Psoas muscle (tissue), 7 donors: ENCODE measurements at regions not wholly inside any gene's neighbourhood (a gene's known extent, or its start where the extent isn't known, plus 50 kb on each side); places are given as distances from the start of the nearest gene placed in this dataset.
"Not testable (repeated sequence)": the region's sequence is repeated elsewhere in the genome, so short reads cannot be mapped to it uniquely, and the experiment has no call there.

ENCODE experiments used
- ATAC-seq, 4 donors: fragments of 200-7000 bp; cut with Tn5 transposase; one replicate each; pipeline ENCODE4 v1.9.1; 2020; ENCODE audit warnings: moderate library complexity in 3 of 4, mild to moderate bottlenecking in 2 of 4
- DNase-seq, 2 donors: peaks; one replicate each; pipeline ENCODE4 v3.0.0-alpha.2; 2020
- H3K27ac ChIP-seq: fragments of 200-600 bp; one replicate; pipeline ENCODE4 v1.8.0; 2022
- H3K27me3 ChIP-seq, 3 donors: fragments of 200-600 bp in 1 of 3; one replicate each; pipeline versions ENCODE4 v1.6.1 to v1.8.0; 2013 to 2022; ENCODE audit warnings: low read length in 2 of 3, mild to moderate bottlenecking in 2 of 3, moderate library complexity in 1 of 3; ENCODE audit not compliant: insufficient read depth in 3 of 3
- H3K36me3 ChIP-seq, 2 donors: fragments of 200-600 bp in 1 of 2; one replicate each; pipeline versions ENCODE4 v1.6.1 to v1.8.0; 2013 to 2022; ENCODE audit warnings: low read depth in 1 of 2, mild to moderate bottlenecking in 1 of 2, moderate library complexity in 1 of 2; ENCODE audit not compliant: insufficient read depth in 1 of 2
- H3K4me1 ChIP-seq: fragments of 200-600 bp; one replicate; pipeline ENCODE4 v1.8.0; 2022
- H3K4me3 ChIP-seq: fragments of 200-600 bp; one replicate; pipeline ENCODE4 v1.8.0; 2022; ENCODE audit warnings: mild to moderate bottlenecking
- H3K9me3 ChIP-seq: fragments of 200-600 bp; one replicate; pipeline ENCODE4 v1.8.0; 2022
- WGBS, 3 donors: extraction: QIAGEN DNeasy Blood & Tissue Kit; methylation state at CpG; one replicate each; pipeline versions ENCODE4 v1.1.6 to v1.1.7; 2013; 5-methylcytosine and 5-hydroxymethylcytosine counted together
- intact Hi-C, 2 donors: fragments of 100-400 bp; cut with DNase I; formaldehyde crosslinking; loops; one replicate each; pipeline versions ENCODE4 v1.11.0 to v1.14.2; 2022
- TF ChIP-seq, protein P1 (sequence below): fragments of 200-600 bp; IDR thresholded peaks from one replicate; pipeline ENCODE4 v1.8.0; 2022; ENCODE audit warnings: antibody characterized with exemption
- donor health status: healthy with polysubstance abuse.
- donor health status: DM: no; HTN: no; CAD: no; lungs with moderate emphysema.
- donor health status: Bipolar disorder and iron deficiency.
- donor health status: healthy.
- donor health status: DM: yes; HTN: yes; CAD: no.
- donor health status: DM: no; HTN: no; CAD: no.
- donor health status: DM: yes; HTN: yes; CAD: no.

GRCh38 chr6:141460743-141461484 lies 671.8 kb upstream of the GJE1 start:
- Histone ChIP-seq H3K27ac (no peak overlapping the region), H3K27me3 (no peaks in the 10 kb centered on the region), H3K36me3 (no peaks in the 10 kb centered on the region), H3K4me1 (no peaks in the 10 kb centered on the region), H3K9me3 (no peaks in the 10 kb centered on the region), H3K4me3 (no peak overlapping the region)
- 93 to 97% (median 93%) methylated on average over 1 of the region's 1 CpG for WGBS, 3 donors
- ATAC-seq: no peak
- intact Hi-C loops: no loop called here
- DNase-seq: no peak
- TF ChIP-seq, protein P1, sequence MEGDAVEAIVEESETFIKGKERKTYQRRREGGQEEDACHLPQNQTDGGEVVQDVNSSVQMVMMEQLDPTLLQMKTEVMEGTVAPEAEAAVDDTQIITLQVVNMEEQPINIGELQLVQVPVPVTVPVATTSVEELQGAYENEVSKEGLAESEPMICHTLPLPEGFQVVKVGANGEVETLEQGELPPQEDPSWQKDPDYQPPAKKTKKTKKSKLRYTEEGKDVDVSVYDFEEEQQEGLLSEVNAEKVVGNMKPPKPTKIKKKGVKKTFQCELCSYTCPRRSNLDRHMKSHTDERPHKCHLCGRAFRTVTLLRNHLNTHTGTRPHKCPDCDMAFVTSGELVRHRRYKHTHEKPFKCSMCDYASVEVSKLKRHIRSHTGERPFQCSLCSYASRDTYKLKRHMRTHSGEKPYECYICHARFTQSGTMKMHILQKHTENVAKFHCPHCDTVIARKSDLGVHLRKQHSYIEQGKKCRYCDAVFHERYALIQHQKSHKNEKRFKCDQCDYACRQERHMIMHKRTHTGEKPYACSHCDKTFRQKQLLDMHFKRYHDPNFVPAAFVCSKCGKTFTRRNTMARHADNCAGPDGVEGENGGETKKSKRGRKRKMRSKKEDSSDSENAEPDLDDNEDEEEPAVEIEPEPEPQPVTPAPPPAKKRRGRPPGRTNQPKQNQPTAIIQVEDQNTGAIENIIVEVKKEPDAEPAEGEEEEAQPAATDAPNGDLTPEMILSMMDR: no peak

DNA sequence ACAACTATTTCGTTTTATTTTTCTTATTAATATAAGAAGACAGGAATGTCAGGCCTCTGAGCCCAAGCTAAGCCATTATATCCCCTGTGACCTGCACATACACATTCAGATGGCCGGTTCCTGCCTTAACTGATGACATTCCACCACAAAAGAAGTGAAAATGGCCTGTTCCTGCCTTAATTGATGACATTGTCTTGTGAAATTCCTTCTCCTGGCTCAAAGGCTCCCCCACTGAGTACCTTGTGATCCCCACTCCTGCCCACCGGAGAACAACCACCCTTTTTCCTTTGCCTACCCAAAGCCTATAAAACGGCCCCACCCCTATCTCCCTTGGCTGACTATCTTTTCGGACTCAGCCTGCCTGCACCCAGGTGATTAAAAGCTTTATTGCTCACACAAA lies 672.5 kb upstream of the GJE1 start:
- H3K9me3 ChIP-seq, intact Hi-C loops, H3K4me3 ChIP-seq, DNase-seq, H3K27me3 ChIP-seq, H3K27ac ChIP-seq, ATAC-seq, H3K4me1 ChIP-seq, H3K36me3 ChIP-seq: not testable (repeated sequence)
- 84 to 86% (median 85%) methylated on average over 5 of the region's 5 CpGs for WGBS, 3 donors

GRCh38 chr6:141457984-141458383 lies 674.7 kb upstream of the GJE1 start:
- H3K4me3 ChIP-seq, H3K27ac ChIP-seq, H3K36me3 ChIP-seq, intact Hi-C loops, DNase-seq, H3K4me1 ChIP-seq, H3K9me3 ChIP-seq, H3K27me3 ChIP-seq, ATAC-seq: not testable (repeated sequence)
- WGBS, 3 donors: 90 to 98% (median 97%) methylated on average over 4 to 5 of the region's 5 CpGs

GRCh38 chr6:141452354-141452686 lies 680.4 kb upstream of the GJE1 start:
- TF ChIP-seq, protein P1: no peak
- Histone ChIP-seq H3K4me1 (no peaks in the 10 kb centered on the region), H3K9me3 (no peaks in the 10 kb centered on the region), H3K27me3 (no peaks in the 10 kb centered on the region), H3K4me3 (no peak overlapping the region), H3K36me3 (no peaks in the 10 kb centered on the region), H3K27ac (no peak overlapping the region)
- intact Hi-C loops: no loop called here
- ATAC-seq: no peak
- no peak for DNase-seq

GRCh38 chr6:141451511-141452353 lies 681.0 kb upstream of the GJE1 start:
- WGBS, 3 donors: 32 to 50% (median 42%) methylated on average over 1 of the region's 1 CpG
- TF ChIP-seq, protein P1: no peak

More at GRCh38 chr6:141451511-141452353, 681.0 kb upstream of the GJE1 start:
- Histone ChIP-seq H3K4me3 (no peak overlapping the region), H3K9me3 (no peaks in the 10 kb centered on the region), H3K27ac (no peak overlapping the region), H3K4me1 (no peaks in the 10 kb centered on the region), H3K27me3 (no peaks in the 10 kb centered on the region), H3K36me3 (no peaks in the 10 kb centered on the region)
- intact Hi-C loops: no loop called here
- peak in 3 of 4 donors; percentile 32 to 69 (median 52) for ATAC-seq
- DNase-seq: no peak
